Upper lobe of right lung (tissue), 1 donor: ENCODE measurements at regions not wholly inside any gene's neighbourhood (a gene's known extent, or its start where the extent isn't known, plus 50 kb on each side); places are given as distances from the start of the nearest gene placed in this dataset.
A peak's percentile ranks its signal among the peaks of the same experiment; 100 is the strongest.

Source experiments
- ATAC-seq: fragments of 200-7000 bp; cut with Tn5 transposase; one replicate; pipeline ENCODE4 v1.9.1; 2020; ENCODE audit warnings: mild to moderate bottlenecking, moderate library complexity
- DNase-seq: peaks from one replicate; pipeline ENCODE4 v3.0.0-alpha.2; 2020
- H3K27ac ChIP-seq: fragments of 200-600 bp; one replicate; pipeline ENCODE4 v1.8.0; 2022
- H3K27me3 ChIP-seq: fragments of 200-600 bp; one replicate; pipeline ENCODE4 v1.8.0; 2022; ENCODE audit warnings: mild to moderate bottlenecking
- H3K36me3 ChIP-seq: fragments of 200-600 bp; one replicate; pipeline ENCODE4 v1.8.0; 2022
- H3K4me1 ChIP-seq: fragments of 200-600 bp; one replicate; pipeline ENCODE4 v1.8.0; 2022
- H3K4me3 ChIP-seq: fragments of 200-600 bp; one replicate; pipeline ENCODE4 v1.8.0; 2022; ENCODE audit warnings: mild to moderate bottlenecking
- H3K9me3 ChIP-seq: fragments of 200-600 bp; one replicate; pipeline ENCODE4 v1.8.0; 2022
- CTCF ChIP-seq: fragments of 200-600 bp; IDR thresholded peaks from one replicate; pipeline ENCODE4 v1.8.0; 2022; ENCODE audit warnings: antibody characterized with exemption
- intact Hi-C: fragments of 100-400 bp; cut with DNase I; formaldehyde crosslinking; loops from one replicate; pipeline ENCODE4 v1.11.0; 2022
- donor health status: DM: no; HTN: yes; CAD: no; lungs with severe emphysema.

GRCh38 chr10:94218493-94219183, 144.1 kb downstream of the NOC3L start:
- no peak for TF ChIP-seq CTCF
- intact Hi-C loops, result no loop called here
- Histone ChIP-seq H3K9me3 (no peaks in the 10 kb centered on the region), H3K36me3 (no peaks in the 10 kb centered on the region), H3K27me3 (no peaks in the 10 kb centered on the region), H3K27ac (no peak overlapping the region), H3K4me3 (no peak overlapping the region), H3K4me1 (peaks cover 13% of the 10 kb centered on the region)
- DNase-seq, result no peak
- ATAC-seq, result no peak

GRCh38 chr10:94219829-94220228, 142.9 kb downstream of the NOC3L start:
- H3K4me1 ChIP-seq, result peaks cover under 1% of the 10 kb centered on the region
- no peak for TF ChIP-seq CTCF

GRCh38 chr10:94220717-94221116, 142.0 kb downstream of the NOC3L start:
- ATAC-seq, result no peak
- Histone ChIP-seq H3K27ac (no peak overlapping the region), H3K36me3 (no peaks in the 10 kb centered on the region), H3K27me3 (no peaks in the 10 kb centered on the region), H3K4me3 (no peak overlapping the region), H3K4me1 (no peaks in the 10 kb centered on the region), H3K9me3 (no peaks in the 10 kb centered on the region)
- TF ChIP-seq CTCF, result no peak
- DNase-seq, result no peak
- intact Hi-C loops, result no loop called here

More at GRCh38 chr10:94219829-94220228, 142.9 kb downstream of the NOC3L start:
- Histone ChIP-seq H3K27me3 (no peaks in the 10 kb centered on the region), H3K9me3 (no peaks in the 10 kb centered on the region), H3K27ac (no peak overlapping the region), H3K36me3 (no peaks in the 10 kb centered on the region), H3K4me3 (no peak overlapping the region)
- intact Hi-C loops, result no loop called here
- peak; percentile 72 for ATAC-seq
- no peak for DNase-seq

GRCh38 chr10:94223702-94224370, 138.9 kb downstream of the NOC3L start:
- Histone ChIP-seq H3K36me3 (no peaks in the 10 kb centered on the region), H3K27me3 (no peaks in the 10 kb centered on the region), H3K9me3 (no peaks in the 10 kb centered on the region), H3K4me1 (no peaks in the 10 kb centered on the region), H3K4me3 (no peak overlapping the region), H3K27ac (no peak overlapping the region)
- ATAC-seq (no peak), DNase-seq (no peak)
- intact Hi-C loops, result no loop called here
- TF ChIP-seq CTCF, result no peak

GRCh38 chr10:94224656-94225055, 138.1 kb downstream of the NOC3L start:
- Histone ChIP-seq H3K4me3 (no peak overlapping the region), H3K9me3 (no peaks in the 10 kb centered on the region), H3K27me3 (no peaks in the 10 kb centered on the region), H3K4me1 (no peaks in the 10 kb centered on the region), H3K36me3 (no peaks in the 10 kb centered on the region), H3K27ac (no peak overlapping the region)
- DNase-seq, result no peak
- TF ChIP-seq CTCF, result no peak
- no peak for ATAC-seq
- intact Hi-C loops, result no loop called here
